H1 (cell line): ENCODE measurements at regions not wholly inside any gene's neighbourhood (a gene's known extent, or its start where the extent isn't known, plus 50 kb on each side); places are given as distances from the start of the nearest gene placed in this dataset.

Source experiments
- CTCF ChIP-seq, 3 experiments: IDR thresholded peaks; 1 replicate in 2 of 3; 2 replicates in 1 of 3; pipeline versions ENCODE4 v1.5.1 to v1.6.1; 2011; ENCODE audit warnings: low read length in 3 of 3, mild to moderate bottlenecking in 3 of 3, inconsistent platforms in 2 of 3, low read depth in 1 of 3, moderate library complexity in 1 of 3; ENCODE audit not compliant: insufficient read depth in 1 of 3; ENCODE audit errors: control extremely low read depth in 1 of 3
- TAF7 ChIP-seq: optimal IDR thresholded peaks from 2 replicates; pipeline ENCODE3; 2011; ENCODE audit warnings: low read depth, mild to moderate bottlenecking, inconsistent platforms, low read length, moderate library complexity, borderline replicate concordance

GRCh38 chr6:3515669-3516068, 58.8 kb upstream of the SLC22A23 start:
- no peak for TF ChIP-seq TAF7
- TF ChIP-seq CTCF (IDR thresholded peaks at IDR 0.05; ENCODE audit: control extremely low read depth in 1 of 3, insufficient read depth in 1 of 3, low read depth in 1 of 3, low read length in 3 of 3) = no peak
